Fibroblast of lung (primary cell): ENCODE measurements at regions not wholly inside any gene's neighbourhood (a gene's known extent, or its start where the extent isn't known, plus 50 kb on each side); places are given as distances from the start of the nearest gene placed in this dataset.

ENCODE experiments used
- DNase-seq, 2 donors: peaks; one replicate each; pipeline versions ENCODE4 v3.0.0 to v3.0.0-alpha.2; 2010; ENCODE audit warnings: low read depth in 2 of 2
- H2AFZ ChIP-seq: 2 replicates; pipeline ENCODE4 v1.5.1; 2012; ENCODE audit warnings: low read length, control low read depth, inconsistent platforms
- H3K27ac ChIP-seq: 2 replicates; pipeline ENCODE4 v1.5.1; 2011; ENCODE audit warnings: low read length, control low read depth; ENCODE audit not compliant: insufficient read depth
- H3K27me3 ChIP-seq: 2 replicates; pipeline ENCODE4 v1.5.1; 2011; ENCODE audit warnings: mild to moderate bottlenecking, low read length; ENCODE audit not compliant: control insufficient read depth, insufficient read depth
- H3K36me3 ChIP-seq: 2 replicates; pipeline ENCODE4 v1.5.1; 2011; ENCODE audit warnings: low read length; ENCODE audit not compliant: control insufficient read depth, insufficient read depth
- H3K4me1 ChIP-seq: 2 replicates; pipeline ENCODE4 v1.5.1; 2011; ENCODE audit warnings: low read length; ENCODE audit not compliant: control insufficient read depth, insufficient read depth; ENCODE audit errors: extremely low read depth
- H3K4me2 ChIP-seq: 2 replicates; pipeline ENCODE4 v1.5.1; 2011; ENCODE audit warnings: low read length, control low read depth; ENCODE audit not compliant: insufficient read depth; ENCODE audit errors: extremely low read depth
- H3K4me3 ChIP-seq, 4 experiments: fragments of 200-600 bp in 1 of 4; sonication (generic) in 1 of 4; replicated peaks in 1 of 4; 2 replicates each; pipeline ENCODE4 v1.5.1; 2011 to 2016; ENCODE audit warnings: low read length in 4 of 4, low read depth in 3 of 4, mild to moderate bottlenecking in 3 of 4, control low read depth in 2 of 4, inconsistent platforms in 1 of 4, mixed read lengths in 1 of 4; ENCODE audit not compliant: insufficient read depth in 1 of 4; ENCODE audit errors: control extremely low read depth in 1 of 4
- H3K79me2 ChIP-seq: 2 replicates; pipeline ENCODE4 v1.5.1; 2012; ENCODE audit warnings: mild to moderate bottlenecking, low read length, inconsistent platforms; ENCODE audit not compliant: control insufficient read depth, insufficient read depth
- H3K9ac ChIP-seq: 2 replicates; pipeline ENCODE4 v1.5.1; 2011; ENCODE audit warnings: mild to moderate bottlenecking, low read length, control low read depth; ENCODE audit not compliant: insufficient read depth
- H3K9me3 ChIP-seq: 2 replicates; pipeline ENCODE4 v1.5.1; 2012; ENCODE audit warnings: low read depth, low read length; ENCODE audit not compliant: control insufficient read depth, insufficient read depth
- H4K20me1 ChIP-seq: 2 replicates; pipeline ENCODE4 v1.5.1; 2011; ENCODE audit warnings: low read length; ENCODE audit not compliant: control insufficient read depth, insufficient read depth; ENCODE audit errors: extremely low read depth
- EZH2 ChIP-seq: IDR thresholded peaks from 2 replicates; pipeline ENCODE4 v1.5.1; 2012; ENCODE audit warnings: low read length, control low read depth, mild to moderate bottlenecking; ENCODE audit errors: missing control alignments
- TF ChIP-seq, protein P1 (sequence below), 2 donors: IDR thresholded peaks in 1 of 2; conservative IDR thresholded peaks in 1 of 2; 1 replicate in 1 of 2; 2 replicates in 1 of 2; pipeline ENCODE4 v1.5.1; 2011 to 2012; ENCODE audit warnings: low read length in 2 of 2, control low read depth in 1 of 2, inconsistent platforms in 1 of 2, low read depth in 1 of 2, mild to moderate bottlenecking in 1 of 2

DNA sequence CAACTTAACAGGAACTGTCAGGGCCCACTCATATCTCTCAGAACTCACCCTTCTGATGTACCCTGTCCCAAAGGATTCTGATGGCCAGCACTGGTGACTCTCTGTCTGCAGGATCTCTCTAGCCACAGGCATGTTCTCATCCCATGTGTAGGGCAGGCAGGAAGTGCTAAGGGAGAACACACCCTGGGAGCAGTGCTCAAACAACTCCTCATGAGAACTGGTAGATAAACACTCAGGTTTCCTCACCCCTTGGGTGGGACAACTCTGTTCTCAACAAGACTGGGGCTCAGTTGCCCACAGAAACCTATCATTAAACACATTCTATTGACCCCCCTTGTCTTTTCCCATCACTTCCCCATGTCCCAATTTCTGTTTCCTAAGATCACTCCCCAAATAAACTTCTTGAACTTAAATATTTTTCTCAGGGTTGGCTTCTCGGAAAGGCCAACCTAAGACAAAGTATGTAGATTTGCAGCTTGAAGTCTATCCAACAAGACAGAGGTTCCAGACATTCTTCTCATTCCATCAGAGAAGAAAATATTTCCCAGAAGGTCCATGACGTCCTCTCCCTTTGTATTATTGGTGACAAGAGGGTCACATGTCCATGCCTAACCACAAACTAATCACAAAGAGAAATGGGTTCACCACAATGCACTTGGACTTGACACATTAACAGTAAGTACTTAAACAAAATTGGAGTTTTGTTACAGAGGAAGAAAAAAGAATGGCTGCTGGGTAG lies 276.6 kb upstream of the GADL1 start:
- no peak overlapping the region for H3K4me2 ChIP-seq
- no peaks in the 10 kb centered on the region for H3K79me2 ChIP-seq
- H3K4me1 ChIP-seq = peaks cover 9% of the 10 kb centered on the region
- no peaks in the 10 kb centered on the region for H4K20me1 ChIP-seq
- peak; percentile 73 to 100 for DNase-seq
- no peaks in the 10 kb centered on the region for H3K36me3 ChIP-seq
- H3K4me3 ChIP-seq = no peak overlapping the region
- H3K27me3 ChIP-seq = no peaks in the 10 kb centered on the region
- TF ChIP-seq, protein P1, sequence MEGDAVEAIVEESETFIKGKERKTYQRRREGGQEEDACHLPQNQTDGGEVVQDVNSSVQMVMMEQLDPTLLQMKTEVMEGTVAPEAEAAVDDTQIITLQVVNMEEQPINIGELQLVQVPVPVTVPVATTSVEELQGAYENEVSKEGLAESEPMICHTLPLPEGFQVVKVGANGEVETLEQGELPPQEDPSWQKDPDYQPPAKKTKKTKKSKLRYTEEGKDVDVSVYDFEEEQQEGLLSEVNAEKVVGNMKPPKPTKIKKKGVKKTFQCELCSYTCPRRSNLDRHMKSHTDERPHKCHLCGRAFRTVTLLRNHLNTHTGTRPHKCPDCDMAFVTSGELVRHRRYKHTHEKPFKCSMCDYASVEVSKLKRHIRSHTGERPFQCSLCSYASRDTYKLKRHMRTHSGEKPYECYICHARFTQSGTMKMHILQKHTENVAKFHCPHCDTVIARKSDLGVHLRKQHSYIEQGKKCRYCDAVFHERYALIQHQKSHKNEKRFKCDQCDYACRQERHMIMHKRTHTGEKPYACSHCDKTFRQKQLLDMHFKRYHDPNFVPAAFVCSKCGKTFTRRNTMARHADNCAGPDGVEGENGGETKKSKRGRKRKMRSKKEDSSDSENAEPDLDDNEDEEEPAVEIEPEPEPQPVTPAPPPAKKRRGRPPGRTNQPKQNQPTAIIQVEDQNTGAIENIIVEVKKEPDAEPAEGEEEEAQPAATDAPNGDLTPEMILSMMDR (conservative IDR thresholded peaks at IDR 0.05 in 1 of 2, IDR thresholded peaks at IDR 0.05 in 1 of 2; ENCODE audit: low read depth in 1 of 2, low read length in 2 of 2) = no peak
- no peak for TF ChIP-seq EZH2
- H3K9ac ChIP-seq = no peak overlapping the region
- peak overlapping the region; percentile 14 for H2AFZ ChIP-seq
- peak overlapping the region; percentile 73 for H3K27ac ChIP-seq
- H3K9me3 ChIP-seq = no peaks in the 10 kb centered on the region

DNA sequence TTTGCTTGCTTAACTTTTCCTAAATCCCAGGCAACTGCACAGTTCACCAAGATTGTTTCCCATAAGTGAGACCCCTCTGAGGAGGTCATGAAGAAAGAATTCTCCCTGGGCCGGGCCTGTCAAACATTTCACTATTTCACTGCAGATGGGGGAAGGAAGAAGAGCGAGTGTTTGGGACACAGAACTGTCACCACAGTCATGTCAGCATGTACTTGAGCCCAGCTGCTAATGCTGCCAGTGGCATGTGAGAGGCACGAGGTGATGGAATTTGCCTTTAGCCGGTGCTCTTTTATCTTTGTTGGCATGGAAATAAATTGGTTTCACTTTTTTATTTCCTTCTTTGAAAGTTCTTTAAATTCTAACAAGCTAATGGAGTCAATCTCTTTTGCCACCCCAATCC lies 277.9 kb upstream of the GADL1 start:
- Histone ChIP-seq H3K27me3 (no peaks in the 10 kb centered on the region), H3K27ac (peak overlapping the region; percentile 53), H3K9ac (no peak overlapping the region), H3K79me2 (no peaks in the 10 kb centered on the region), H3K36me3 (no peaks in the 10 kb centered on the region), H3K4me2 (no peak overlapping the region), H3K4me3 (no peak overlapping the region), H3K9me3 (no peaks in the 10 kb centered on the region), H4K20me1 (no peaks in the 10 kb centered on the region), H3K4me1 (peaks cover 9% of the 10 kb centered on the region), H2AFZ (no peak overlapping the region)
- DNase-seq = no peak
- no peak for TF ChIP-seq EZH2
- TF ChIP-seq, protein P1 (conservative IDR thresholded peaks at IDR 0.05 in 1 of 2, IDR thresholded peaks at IDR 0.05 in 1 of 2; ENCODE audit: low read depth in 1 of 2, low read length in 2 of 2) = no peak

DNA sequence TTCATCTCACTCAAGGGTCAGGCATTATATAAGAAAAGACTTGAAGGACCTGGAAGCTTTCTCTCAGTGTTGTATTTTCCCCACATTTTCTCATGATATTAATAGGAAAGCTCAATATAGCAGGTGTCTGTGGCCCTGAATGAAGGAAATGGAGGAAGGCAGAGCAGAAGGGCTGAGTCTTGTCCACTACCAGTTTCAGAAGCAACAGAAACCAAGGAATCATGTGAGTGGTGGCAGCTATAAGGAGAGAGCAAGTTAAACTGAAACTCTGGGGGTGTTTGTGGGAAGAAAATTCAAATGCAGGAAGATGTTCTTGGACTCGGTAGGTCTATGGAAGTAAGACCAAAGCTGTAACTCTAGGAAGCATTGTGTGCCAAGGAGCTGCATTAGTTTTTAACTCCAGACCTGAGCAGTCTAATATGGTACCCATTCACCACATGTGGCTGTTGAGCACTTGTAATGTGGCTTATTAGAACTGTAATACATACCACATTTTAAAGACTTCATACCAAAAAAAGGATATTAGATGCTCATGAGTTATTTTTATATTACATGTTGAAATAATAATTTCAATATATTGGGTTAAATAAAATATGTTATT lies 278.8 kb upstream of the GADL1 start:
- DNase-seq = no peak
- H3K4me3 ChIP-seq = no peak overlapping the region
- H2AFZ ChIP-seq = no peak overlapping the region
- no peaks in the 10 kb centered on the region for H3K27me3 ChIP-seq
- peaks cover 9% of the 10 kb centered on the region for H3K4me1 ChIP-seq
- H3K9me3 ChIP-seq = no peaks in the 10 kb centered on the region
- H3K9ac ChIP-seq = no peak overlapping the region
- no peak overlapping the region for H3K4me2 ChIP-seq
- H3K36me3 ChIP-seq = no peaks in the 10 kb centered on the region
- H3K79me2 ChIP-seq = no peaks in the 10 kb centered on the region
- TF ChIP-seq, protein P1 (conservative IDR thresholded peaks at IDR 0.05 in 1 of 2, IDR thresholded peaks at IDR 0.05 in 1 of 2; ENCODE audit: low read depth in 1 of 2, low read length in 2 of 2) = no peak
- no peak for TF ChIP-seq EZH2
- H3K27ac ChIP-seq = no peak overlapping the region
- no peaks in the 10 kb centered on the region for H4K20me1 ChIP-seq
